GM12878 (cell line): ENCODE measurements at regions not wholly inside any gene's neighbourhood (a gene's known extent, or its start where the extent isn't known, plus 50 kb on each side); places are given as distances from the start of the nearest gene placed in this dataset.

Source experiments
- ATAC-seq: fragments of 200-7000 bp; cut with Tn5 transposase; 3 replicates; pipeline ENCODE4 v1.9.1; 2020; ENCODE audit warnings: mild to moderate bottlenecking, moderate library complexity
- BruUV-seq: library from RNA; stranded (reverse); fragments of 400-500 nt; replicated peaks from 2 replicates; lab custom pipeline; 2021; lab: Mats Ljungman, UMichigan
- CTCF ChIA-PET: fragments of 300-600 bp; sonication (Branson Sonifier 250); formaldehyde crosslinking; extraction: SDS; loops from one replicate; lab custom pipeline; 2021; ENCODE audit warnings: inconsistent platforms; lab: Yijun Ruan, JAX
- POLR2A ChIA-PET: fragments of 350-600 bp; formaldehyde crosslinking; extraction: SDS; loops from one replicate; lab custom pipeline; 2021; ENCODE audit warnings: inconsistent platforms; lab: Charles Lee
- RAD21 ChIA-PET: fragments of 300-600 bp; sonication (Branson Sonifier 250); formaldehyde crosslinking; loops from one replicate; lab custom pipeline; 2023; ENCODE audit warnings: antibody characterized with exemption; ENCODE audit not compliant: unreplicated experiment; lab: Charles Lee
- SMC1A ChIA-PET: fragments of 300-600 bp; sonication (Branson Sonifier 250); formaldehyde crosslinking; loops from one replicate; lab custom pipeline; 2023; ENCODE audit not compliant: unreplicated experiment, uncharacterized antibody; lab: Charles Lee
- DNase-seq: peaks from one replicate; pipeline ENCODE4 v3.0.0-alpha.2; 2011; ENCODE audit warnings: low read depth, low spot score
- FAIRE-seq: peaks from 3 replicates; lab custom pipeline; 2011; peaks lifted over from hg19 to GRCh38; lab: Jason Lieb, UNC
- H2AFZ ChIP-seq: 2 replicates; pipeline ENCODE4 v1.6.0; 2011; ENCODE audit warnings: low read depth, low read length, control low read depth; ENCODE audit not compliant: control insufficient read depth
- H3K27ac ChIP-seq: 2 replicates; pipeline ENCODE4 v1.5.1; 2011; ENCODE audit warnings: control low read depth; ENCODE audit not compliant: control insufficient read depth, insufficient read depth
- H3K27me3 ChIP-seq, 2 experiments: replicated peaks in 1 of 2; 2 replicates each; pipeline versions ENCODE4 v1.6.0 to v1.6.1; 2011; ENCODE audit warnings: low read length in 1 of 2; ENCODE audit not compliant: control insufficient read depth in 2 of 2, insufficient read depth in 2 of 2
- H3K36me3 ChIP-seq, 2 experiments: 2 replicates each; pipeline ENCODE4 v1.5.1; 2011; ENCODE audit warnings: low read length in 1 of 2; ENCODE audit not compliant: control insufficient read depth in 2 of 2, insufficient read depth in 2 of 2
- H3K4me1 ChIP-seq: 2 replicates; pipeline ENCODE4 v1.6.1; 2011; ENCODE audit warnings: mild to moderate bottlenecking, low read length, moderate library complexity, mixed read lengths; ENCODE audit not compliant: control insufficient read depth, insufficient read depth
- H3K4me2 ChIP-seq: 2 replicates; pipeline ENCODE4 v1.6.0; 2011; ENCODE audit warnings: control low read depth; ENCODE audit not compliant: control insufficient read depth, insufficient read depth
- H3K4me3 ChIP-seq: fragments of 200-600 bp; sonication (generic); 2 replicates; pipeline ENCODE4 v1.5.1; 2016
- H3K79me2 ChIP-seq: 2 replicates; pipeline ENCODE4 v1.6.0; 2011; ENCODE audit warnings: low read length; ENCODE audit not compliant: control insufficient read depth, insufficient read depth
- H3K9ac ChIP-seq: 2 replicates; pipeline ENCODE4 v1.8.0; 2011; ENCODE audit warnings: low read length, control low read depth, mixed read lengths; ENCODE audit not compliant: control insufficient read depth, insufficient read depth
- H3K9me3 ChIP-seq: replicated peaks from 3 replicates; pipeline ENCODE4 v1.5.1; 2011; ENCODE audit warnings: mild to moderate bottlenecking, low read length; ENCODE audit not compliant: control insufficient read depth, insufficient read depth
- H4K20me1 ChIP-seq: 2 replicates; pipeline ENCODE4 v1.6.0; 2011; ENCODE audit not compliant: control insufficient read depth, insufficient read depth
- ATF7 ChIP-seq: fragments of 450-650 bp; IDR thresholded peaks from 2 replicates; pipeline ENCODE4 v1.6.1; 2016; ENCODE audit warnings: low read depth, mild to moderate bottlenecking
- CBX5 ChIP-seq: sonication (generic); IDR thresholded peaks from 2 replicates; pipeline ENCODE4 v1.6.1; 2016; ENCODE audit warnings: low read depth, moderate library complexity, mild to moderate bottlenecking, inconsistent platforms
- E2F4 ChIP-seq: IDR thresholded peaks from 2 replicates; pipeline ENCODE4 v1.6.1; 2012; ENCODE audit warnings: low read depth, low read length, improper control_type of control experiment
- ELK1 ChIP-seq: IDR thresholded peaks from 2 replicates; pipeline ENCODE4 v1.6.1; 2012; ENCODE audit warnings: low read depth, low read length, improper control_type of control experiment
- EZH2 ChIP-seq: IDR thresholded peaks from 2 replicates; pipeline ENCODE4 v1.6.1; 2012; ENCODE audit warnings: low read depth, mild to moderate bottlenecking, control low read depth, inconsistent platforms, low read length, borderline replicate concordance; ENCODE audit not compliant: control insufficient read depth
- GATAD2B ChIP-seq: fragments of 450-650 bp; conservative IDR thresholded peaks from 2 replicates; pipeline ENCODE4 v1.6.1; 2017; ENCODE audit warnings: low read depth, mild to moderate bottlenecking, moderate library complexity
- MLLT1 ChIP-seq: fragments of 450-650 bp; IDR thresholded peaks from 2 replicates; pipeline ENCODE4 v1.6.1; 2016; ENCODE audit warnings: mild to moderate bottlenecking
- PKNOX1 ChIP-seq: fragments of 450-650 bp; IDR thresholded peaks from 2 replicates; pipeline ENCODE4 v1.6.1; 2016; ENCODE audit warnings: mild to moderate bottlenecking
- POU2F2 ChIP-seq: IDR thresholded peaks from 3 replicates; pipeline ENCODE4 v1.6.1; 2011; ENCODE audit warnings: low read depth, mild to moderate bottlenecking, low read length, borderline replicate concordance
- RAD21 ChIP-seq: IDR thresholded peaks from 2 replicates; pipeline ENCODE4 v1.6.1; 2011; ENCODE audit warnings: mild to moderate bottlenecking, low read depth, low read length, moderate library complexity; ENCODE audit not compliant: insufficient read depth
- SIN3A ChIP-seq: IDR thresholded peaks from 2 replicates; pipeline ENCODE4 v1.6.1; 2012; ENCODE audit warnings: low read depth, low read length, improper control_type of control experiment
- SMAD1 ChIP-seq: fragments of 450-650 bp; IDR thresholded peaks from 2 replicates; pipeline ENCODE4 v1.6.1; 2018; ENCODE audit warnings: mild to moderate bottlenecking, low read depth; ENCODE audit not compliant: partially characterized antibody
- YBX1 ChIP-seq: fragments of 450-650 bp; IDR thresholded peaks from 2 replicates; pipeline ENCODE4 v1.6.1; 2016; ENCODE audit warnings: antibody characterized with exemption
- ZNF24 ChIP-seq: fragments of 450-650 bp; IDR thresholded peaks from 2 replicates; pipeline ENCODE4 v1.6.1; 2017; ENCODE audit warnings: antibody characterized with exemption, mild to moderate bottlenecking
- WGBS: methylation state at CpG from one replicate; pipeline ENCODE4 v1.1.6; 2016; ENCODE audit warnings: low lambda C conversion rate; ENCODE audit not compliant: insufficient replicate concordance, insufficient coverage; ENCODE audit errors: missing lambda C conversion rate; 5-methylcytosine and 5-hydroxymethylcytosine counted together
- in situ Hi-C: fragments of 300-500 bp; cut with MboI; formaldehyde crosslinking; loops from 9 replicates; pipeline ENCODE4 v1.14.3; 2018; ENCODE audit warnings: mixed read lengths
- intact Hi-C: fragments of 100-400 bp; cut with micrococcal nuclease; formaldehyde crosslinking; loops from one replicate; pipeline ENCODE4 v1.14.2; 2022; ENCODE audit not compliant: unreplicated experiment

GRCh38 chr2:104321796-104322349 lies 532.0 kb upstream of the POU3F3 start:
- WGBS = 16% methylated on average over 8 of the region's 8 CpGs
- CTCF ChIA-PET = interaction anchor here (0.6 kb wide), 1 partner anchor 63 kb away, joined by 4 read pairs; no protein-coding TSS in a partner anchor

More at GRCh38 chr2:104321796-104322349, 532.0 kb upstream of the POU3F3 start:
- in situ Hi-C loops = no loop called here
- Histone ChIP-seq H3K9me3 (no peaks in the 10 kb centered on the region), H2AFZ (no peak overlapping the region), H3K4me2 (no peak overlapping the region), H3K79me2 (no peaks in the 10 kb centered on the region), H3K27ac (no peak overlapping the region), H3K9ac (no peak overlapping the region), H4K20me1 (no peaks in the 10 kb centered on the region), H3K4me3 (no peak overlapping the region), H3K36me3 (no peaks in the 10 kb centered on the region), H3K27me3 (no peaks in the 10 kb centered on the region; a peak in 1 of 4 replicates), H3K4me1 (no peaks in the 10 kb centered on the region)
- POLR2A ChIA-PET = no interaction called here
- RAD21 ChIA-PET = no interaction called here
- TF ChIP-seq SIN3A = no peak
- no peak for TF ChIP-seq ELK1
- no peak for TF ChIP-seq EZH2
- TF ChIP-seq YBX1 = no peak
- no peak for TF ChIP-seq POU2F2
- no peak for TF ChIP-seq CBX5
- TF ChIP-seq E2F4 = no peak
- TF ChIP-seq GATAD2B = no peak
- TF ChIP-seq ATF7 = no peak
- TF ChIP-seq ZNF24 = no peak
- no peak for TF ChIP-seq PKNOX1
- no peak for TF ChIP-seq MLLT1
- TF ChIP-seq RAD21 = no peak
- no peak for TF ChIP-seq SMAD1
- FAIRE-seq = no peak
- ATAC-seq = no peak
- BruUV-seq = no TSS peak
- DNase-seq = no peak
- intact Hi-C loops = no loop called here
- SMC1A ChIA-PET = no interaction called here
